SK-MEL-5 (cell line): ENCODE measurements at regions not wholly inside any gene's neighbourhood (a gene's known extent, or its start where the extent isn't known, plus 50 kb on each side); places are given as distances from the start of the nearest gene placed in this dataset.
"Not testable (repeated sequence)": the region's sequence is repeated elsewhere in the genome, so short reads cannot be mapped to it uniquely, and the experiment has no call there.

Source experiments
- DNase-seq: peaks from one replicate; pipeline ENCODE4 v3.0.0-alpha.2; 2016; ENCODE audit warnings: low read depth, low spot score
- in situ Hi-C: cut with HindIII; loops from 2 replicates; pipeline ENCODE4 v1.10.0; 2016; ENCODE audit warnings: low sequenced_read_pairs, high pct_unique_total_duplicates, low pct_unique_long_range_greater_than_20kb
- small RNA-seq, 2 experiments: library from RNA; depleted of rRNA; stranded (forward); fragments of <200 nt; gene quantifications; one replicate each; pipeline ENCODE3, GENCODE V24; 2014

GRCh38 chr2:167335541-167335992 is 447.3 kb downstream of the XIRP2 start:
- DNase-seq, result no peak
- in situ Hi-C loops, result no loop called here

DNA sequence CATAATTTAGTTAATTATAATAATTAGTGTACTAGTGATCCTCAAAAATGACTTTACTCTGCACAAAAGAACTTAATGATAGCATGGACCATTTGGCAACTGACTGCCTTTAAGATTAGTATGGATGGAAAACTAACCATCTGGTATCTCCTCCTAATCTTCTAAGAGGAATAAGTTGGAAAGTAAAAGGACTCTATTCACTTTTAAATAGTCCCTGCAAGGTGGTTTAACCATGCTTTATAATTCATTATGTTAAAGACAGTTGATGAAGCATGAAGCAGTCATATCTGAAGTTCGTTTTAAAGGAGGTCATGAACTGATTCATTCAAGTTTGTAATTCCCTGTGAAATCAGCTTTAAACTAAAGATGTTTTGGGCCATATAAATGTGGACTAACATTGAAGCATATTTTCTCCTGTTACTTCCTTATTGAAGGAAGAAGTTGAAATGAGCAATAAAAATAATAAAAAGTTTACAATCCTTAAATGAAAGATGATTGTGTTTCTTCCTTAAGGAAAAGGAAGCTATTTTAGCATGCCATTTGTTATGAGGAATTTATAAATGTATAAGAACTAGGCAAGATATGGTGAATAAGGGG is 446.0 kb downstream of the XIRP2 start:
- DNase-seq, result no peak
- in situ Hi-C loops, result no loop called here

DNA sequence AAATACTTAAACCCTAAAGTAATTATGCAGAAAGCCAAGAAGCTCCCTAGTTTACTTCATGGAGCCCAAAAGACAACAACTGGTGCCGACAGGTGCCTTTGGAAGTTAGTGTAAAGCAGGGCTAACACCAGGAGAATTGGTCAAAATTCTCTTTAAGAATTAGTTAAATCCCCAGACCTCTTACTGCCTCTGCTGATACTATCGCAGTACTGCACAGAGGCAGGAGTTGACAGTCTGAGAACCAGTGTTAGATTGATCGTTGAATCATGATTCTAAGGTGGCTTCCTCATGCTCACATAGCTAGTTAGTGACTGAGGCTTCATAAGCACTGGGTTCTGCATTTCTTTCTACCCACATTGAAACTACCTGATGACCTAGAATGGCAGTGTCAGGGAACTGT is 445.0 kb downstream of the XIRP2 start:
- peak; percentile 16 for DNase-seq

GRCh38 chr2:167332358-167332757 is 444.1 kb downstream of the XIRP2 start:
- in situ Hi-C loops, result no loop called here
- DNase-seq, result no peak

More for the DNA sequence above, 445.0 kb downstream of the XIRP2 start:
- in situ Hi-C loops, result no loop called here

DNA sequence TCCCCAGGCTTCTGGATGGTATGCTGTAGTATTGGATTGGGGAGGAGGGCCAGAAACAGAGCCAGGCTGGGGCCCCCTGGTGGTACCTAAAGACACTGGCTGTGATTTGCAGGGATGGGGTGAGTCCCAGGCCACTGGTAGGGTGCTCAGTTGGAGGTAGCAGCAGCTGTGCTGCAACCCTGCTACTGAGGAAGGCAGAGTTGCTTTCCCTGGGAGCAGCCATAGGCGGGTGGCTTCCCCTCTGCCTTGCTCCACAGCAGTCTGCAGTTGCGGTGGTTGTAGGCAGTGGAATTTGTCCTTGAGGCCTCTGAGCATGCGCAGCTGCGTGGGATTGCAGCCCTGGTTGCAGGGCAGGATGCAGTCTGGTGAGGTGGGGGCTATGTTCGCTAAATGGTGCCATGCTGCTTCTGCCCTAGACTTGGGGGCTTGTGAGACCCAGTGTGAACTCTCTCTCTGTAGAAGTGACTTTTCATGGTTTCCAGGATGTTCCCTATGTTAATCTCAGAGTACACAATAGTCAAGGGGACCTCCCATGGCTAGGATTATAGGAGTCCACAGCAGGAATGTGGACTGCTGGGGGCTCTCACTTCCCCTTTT is 443.5 kb downstream of the XIRP2 start:
- peak; percentile 60 for DNase-seq
- in situ Hi-C loops, result no loop called here

- DNase-seq, in situ Hi-C loops: not testable (repeated sequence)
Measured at GRCh38 chr2:167328808-167329207, 440.5 kb downstream of the XIRP2 start.

DNA sequence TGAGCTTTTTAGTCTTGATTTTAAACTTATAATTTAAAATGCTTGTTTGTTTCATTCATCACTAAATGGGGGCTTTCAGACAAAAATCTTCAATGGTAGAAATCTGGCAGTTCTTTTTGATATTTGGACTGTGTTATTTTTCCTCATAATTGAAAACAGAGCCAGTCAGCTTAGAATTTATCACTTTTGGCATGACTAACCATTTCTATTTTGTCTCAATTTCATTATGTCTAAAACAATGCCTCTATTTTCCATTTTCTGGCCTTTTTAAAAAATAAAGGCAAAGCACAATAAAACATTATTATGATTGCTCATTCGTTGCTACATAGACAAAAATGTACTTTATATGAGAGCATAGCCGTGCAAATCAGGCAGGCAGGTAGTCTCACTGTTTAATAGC is 434.5 kb downstream of the XIRP2 start:
- DNase-seq, result no peak
- in situ Hi-C loops, result no loop called here

DNA sequence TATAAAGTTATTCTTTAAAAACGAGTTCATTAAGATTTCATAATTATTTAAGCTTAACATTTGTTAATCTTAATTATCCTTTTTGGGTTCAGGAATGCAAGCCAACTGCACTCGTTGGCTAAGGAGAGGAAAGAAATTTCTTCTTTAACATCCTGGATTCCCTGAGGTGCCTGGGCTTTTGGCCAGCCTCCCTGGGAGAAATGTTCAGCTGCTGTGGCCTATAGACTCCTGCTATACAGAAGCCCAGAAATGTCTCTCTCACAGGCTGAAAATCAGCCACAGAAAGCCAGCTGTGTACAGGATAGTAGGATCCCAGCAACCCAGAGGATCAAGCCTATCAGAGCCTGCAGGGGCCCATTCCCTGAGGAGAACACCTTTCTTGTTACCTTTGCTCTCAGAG is 430.3 kb downstream of the XIRP2 start:
- in situ Hi-C loops, result no loop called here

DNA sequence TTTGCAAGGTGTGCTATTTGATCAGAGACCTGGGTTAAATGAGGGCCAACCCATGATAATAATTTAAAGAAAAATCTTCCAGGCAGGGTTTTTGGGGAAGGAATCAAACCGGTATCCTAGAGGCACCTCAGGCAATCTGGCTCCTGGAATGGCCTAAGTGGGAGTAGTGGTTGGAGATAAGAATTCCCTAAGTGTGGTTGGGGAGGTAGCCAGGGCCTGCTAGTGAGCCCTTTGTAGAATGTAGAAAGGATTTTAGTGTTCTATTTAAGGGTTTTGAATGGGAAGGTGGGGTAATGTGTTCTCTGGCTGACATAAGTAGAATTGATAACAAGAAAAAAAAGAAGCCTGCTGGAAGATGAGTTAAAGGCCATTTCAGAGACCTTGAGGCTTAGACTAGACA is 422.2 kb downstream of the XIRP2 start:
- in situ Hi-C loops, result no loop called here
- DNase-seq, result no peak

More for the DNA sequence above, 430.3 kb downstream of the XIRP2 start:
- DNase-seq, result no peak

Small RNA genes lying in the stretch of these regions (small RNA-seq; reads per million reads assigned to genes)
- gene RNU7-148P, result 0 reads per million in 2 experiments
